Activated T-cell treated with anti-CD3 and anti-CD28 coated beads, Interleukin-2, amount 50 U/mL, for 24 hours (primary cell): ENCODE measurements at regions not wholly inside any gene's neighbourhood (a gene's known extent, or its start where the extent isn't known, plus 50 kb on each side); places are given as distances from the start of the nearest gene placed in this dataset.

ENCODE experiments used
- DNase-seq: peaks from one replicate; pipeline ENCODE4 v3.0.0-alpha.2; 2020
- H3K27ac Mint-ChIP-seq: 2 replicates; pipeline ENCODE4 v1.8.0; 2020; ENCODE audit warnings: mild to moderate bottlenecking, mixed read lengths
- H3K27me3 Mint-ChIP-seq: 2 replicates; pipeline ENCODE4 v1.8.0; 2020; ENCODE audit warnings: mixed read lengths
- H3K36me3 Mint-ChIP-seq: 2 replicates; pipeline ENCODE4 v1.8.0; 2020; ENCODE audit warnings: low read depth, mixed read lengths
- H3K4me1 Mint-ChIP-seq: 2 replicates; pipeline ENCODE4 v1.8.0; 2020; ENCODE audit warnings: low read depth, mixed read lengths
- H3K4me3 Mint-ChIP-seq: 2 replicates; pipeline ENCODE4 v1.8.0; 2020; ENCODE audit warnings: mild to moderate bottlenecking, moderate library complexity, mixed read lengths
- H3K9me3 Mint-ChIP-seq: 2 replicates; pipeline ENCODE4 v1.8.0; 2020; ENCODE audit warnings: mixed read lengths

- no peaks in the 10 kb centered on the region for H3K27me3 Mint-ChIP-seq
- H3K4me1 Mint-ChIP-seq: peaks cover 38% of the 10 kb centered on the region
- no peak overlapping the region for H3K4me3 Mint-ChIP-seq
- DNase-seq: no peak
- H3K9me3 Mint-ChIP-seq: no peaks in the 10 kb centered on the region
- H3K27ac Mint-ChIP-seq: no peak overlapping the region
- H3K36me3 Mint-ChIP-seq: no peaks in the 10 kb centered on the region
These were observed 132.2 kb upstream of the CXCR4 start for GRCh38 chr2:136250131-136250530.

GRCh38 chr2:136248907-136249306 lies 131.0 kb upstream of the CXCR4 start:
- DNase-seq: no peak
- no peak overlapping the region for H3K4me3 Mint-ChIP-seq
- H3K27ac Mint-ChIP-seq: no peak overlapping the region
- H3K36me3 Mint-ChIP-seq: no peaks in the 10 kb centered on the region
- peaks cover 31% of the 10 kb centered on the region for H3K4me1 Mint-ChIP-seq
- no peaks in the 10 kb centered on the region for H3K9me3 Mint-ChIP-seq
- H3K27me3 Mint-ChIP-seq: no peaks in the 10 kb centered on the region

- Mint-ChIP-seq H3K4me3 (no peak overlapping the region), H3K27me3 (no peaks in the 10 kb centered on the region), H3K27ac (no peak overlapping the region), H3K4me1 (peaks cover 31% of the 10 kb centered on the region), H3K36me3 (no peaks in the 10 kb centered on the region), H3K9me3 (no peaks in the 10 kb centered on the region)
- DNase-seq: no peak
These were observed 130.3 kb upstream of the CXCR4 start for GRCh38 chr2:136248242-136248641.

GRCh38 chr2:136247204-136247950 lies 129.4 kb upstream of the CXCR4 start:
- H3K4me1 Mint-ChIP-seq: peaks cover 35% of the 10 kb centered on the region
- no peaks in the 10 kb centered on the region for H3K27me3 Mint-ChIP-seq
- no peaks in the 10 kb centered on the region for H3K36me3 Mint-ChIP-seq
- H3K4me3 Mint-ChIP-seq: no peak overlapping the region
- H3K9me3 Mint-ChIP-seq: no peaks in the 10 kb centered on the region
- DNase-seq: no peak
- no peak overlapping the region for H3K27ac Mint-ChIP-seq

GRCh38 chr2:136246086-136246669 lies 128.2 kb upstream of the CXCR4 start:
- Mint-ChIP-seq H3K4me1 (peaks cover 37% of the 10 kb centered on the region), H3K4me3 (no peak overlapping the region), H3K27me3 (no peaks in the 10 kb centered on the region), H3K36me3 (no peaks in the 10 kb centered on the region), H3K9me3 (no peaks in the 10 kb centered on the region), H3K27ac (no peak overlapping the region)
- DNase-seq: no peak

GRCh38 chr2:136245211-136245610 lies 127.3 kb upstream of the CXCR4 start:
- DNase-seq: no peak
- Mint-ChIP-seq H3K4me3 (no peak overlapping the region), H3K4me1 (peaks cover 42% of the 10 kb centered on the region), H3K27ac (no peak overlapping the region), H3K36me3 (no peaks in the 10 kb centered on the region), H3K27me3 (no peaks in the 10 kb centered on the region), H3K9me3 (peaks cover 3% of the 10 kb centered on the region)

GRCh38 chr2:136244536-136244885 lies 126.6 kb upstream of the CXCR4 start:
- Mint-ChIP-seq H3K9me3 (peaks cover 3% of the 10 kb centered on the region), H3K27me3 (no peaks in the 10 kb centered on the region), H3K36me3 (no peaks in the 10 kb centered on the region), H3K4me1 (peaks cover 48% of the 10 kb centered on the region), H3K27ac (no peak overlapping the region), H3K4me3 (no peak overlapping the region)
- DNase-seq: no peak

GRCh38 chr2:136243638-136244535 lies 125.9 kb upstream of the CXCR4 start:
- peaks cover 53% of the 10 kb centered on the region for H3K4me1 Mint-ChIP-seq
- H3K27ac Mint-ChIP-seq: peak overlapping the region; percentile 32
- no peaks in the 10 kb centered on the region for H3K36me3 Mint-ChIP-seq
- H3K9me3 Mint-ChIP-seq: peaks cover 6% of the 10 kb centered on the region
- no peak for DNase-seq
- H3K4me3 Mint-ChIP-seq: no peak overlapping the region
- no peaks in the 10 kb centered on the region for H3K27me3 Mint-ChIP-seq

- Mint-ChIP-seq H3K27me3 (no peaks in the 10 kb centered on the region), H3K36me3 (no peaks in the 10 kb centered on the region), H3K9me3 (peaks cover 6% of the 10 kb centered on the region), H3K27ac (peak overlapping the region; percentile 79), H3K4me1 (peaks cover 55% of the 10 kb centered on the region), H3K4me3 (no peak overlapping the region)
- DNase-seq: peak; percentile 46
These were observed 124.8 kb upstream of the CXCR4 start for GRCh38 chr2:136242687-136243277.

GRCh38 chr2:136242100-136242499 lies 124.2 kb upstream of the CXCR4 start:
- Mint-ChIP-seq H3K4me1 (peaks cover 54% of the 10 kb centered on the region), H3K36me3 (no peaks in the 10 kb centered on the region), H3K27ac (peak overlapping the region; percentile 79), H3K27me3 (no peaks in the 10 kb centered on the region), H3K9me3 (peaks cover 6% of the 10 kb centered on the region), H3K4me3 (no peak overlapping the region)
- DNase-seq: no peak

- peaks cover 75% of the 10 kb centered on the region for H3K4me1 Mint-ChIP-seq
- peaks cover 6% of the 10 kb centered on the region for H3K9me3 Mint-ChIP-seq
- H3K36me3 Mint-ChIP-seq: no peaks in the 10 kb centered on the region
- H3K27me3 Mint-ChIP-seq: no peaks in the 10 kb centered on the region
- peak overlapping the region; percentile 89 for H3K27ac Mint-ChIP-seq
- no peak overlapping the region for H3K4me3 Mint-ChIP-seq
- DNase-seq: no peak
These were observed 121.2 kb upstream of the CXCR4 start for GRCh38 chr2:136239079-136239685.

- no peaks in the 10 kb centered on the region for H3K27me3 Mint-ChIP-seq
- H3K4me1 Mint-ChIP-seq: peaks cover 75% of the 10 kb centered on the region
- H3K9me3 Mint-ChIP-seq: peaks cover 6% of the 10 kb centered on the region
- H3K4me3 Mint-ChIP-seq: peak overlapping the region; percentile 1
- peak; percentile 56 for DNase-seq
- no peaks in the 10 kb centered on the region for H3K36me3 Mint-ChIP-seq
- peak overlapping the region; percentile 89 for H3K27ac Mint-ChIP-seq
These were observed 120.5 kb upstream of the CXCR4 start for GRCh38 chr2:136238286-136239078.

- Mint-ChIP-seq H3K27me3 (no peaks in the 10 kb centered on the region), H3K27ac (no peak overlapping the region), H3K9me3 (peaks cover 6% of the 10 kb centered on the region), H3K4me3 (no peak overlapping the region), H3K4me1 (peaks cover 56% of the 10 kb centered on the region), H3K36me3 (no peaks in the 10 kb centered on the region)
- no peak for DNase-seq
These were observed 118.1 kb upstream of the CXCR4 start for GRCh38 chr2:136236019-136236418.

GRCh38 chr2:136235546-136235945 lies 117.6 kb upstream of the CXCR4 start:
- H3K9me3 Mint-ChIP-seq: peaks cover 5% of the 10 kb centered on the region
- no peaks in the 10 kb centered on the region for H3K36me3 Mint-ChIP-seq
- no peak for DNase-seq
- H3K4me3 Mint-ChIP-seq: no peak overlapping the region
- peaks cover 54% of the 10 kb centered on the region for H3K4me1 Mint-ChIP-seq
- H3K27ac Mint-ChIP-seq: no peak overlapping the region
- no peaks in the 10 kb centered on the region for H3K27me3 Mint-ChIP-seq
